Caco-2 (cell line): ENCODE measurements at regions not wholly inside any gene's neighbourhood (a gene's known extent, or its start where the extent isn't known, plus 50 kb on each side); places are given as distances from the start of the nearest gene placed in this dataset.

Source experiments
- BruUV-seq: library from RNA; stranded (reverse); fragments of 400-500 nt; replicated peaks from 2 replicates; lab custom pipeline; 2021; lab: Mats Ljungman, UMichigan
- CTCF ChIA-PET: fragments of 300-600 bp; sonication (Branson Sonifier 250); formaldehyde crosslinking; loops from one replicate; lab custom pipeline; 2022; ENCODE audit warnings: antibody characterized with exemption; lab: Charles Lee
- POLR2A ChIA-PET: fragments of 300-600 bp; sonication (Branson Sonifier 250); formaldehyde crosslinking; loops from one replicate; lab custom pipeline; 2022; ENCODE audit warnings: antibody characterized with exemption; lab: Charles Lee
- DNase-seq, 2 experiments: peaks; one replicate each; pipeline versions ENCODE4 v3.0.0 to v3.0.0-alpha.2; 2020 to 2022
- H3K27me3 ChIP-seq: replicated peaks from 2 replicates; pipeline ENCODE4 v1.6.0; 2011; ENCODE audit warnings: low read length; ENCODE audit not compliant: control insufficient read depth, insufficient read depth
- H3K36me3 ChIP-seq: 2 replicates; pipeline ENCODE4 v1.5.1; 2011; ENCODE audit warnings: low read length; ENCODE audit not compliant: control insufficient read depth, insufficient read depth
- H3K4me1 ChIP-seq: fragments of 250-450 bp; sonication (Bioruptor Pico); 2 replicates; pipeline ENCODE4 v1.5.1; 2020; ENCODE audit warnings: mild to moderate bottlenecking
- H3K4me3 ChIP-seq: 2 replicates; pipeline ENCODE4 v1.5.1; 2011; ENCODE audit warnings: low read depth, mild to moderate bottlenecking, control low read depth, low read length
- H3K9me3 ChIP-seq: fragments of 250-450 bp; sonication (Bioruptor Pico); 2 replicates; pipeline ENCODE4 v1.5.1; 2020; ENCODE audit warnings: mild to moderate bottlenecking, moderate library complexity
- H3K27ac Mint-ChIP-seq: one replicate; pipeline ENCODE4 v1.8.0; 2022; ENCODE audit warnings: mixed read lengths; ENCODE audit not compliant: unreplicated experiment
- H3K27me3 Mint-ChIP-seq: one replicate; pipeline ENCODE4 v1.8.0; 2022; ENCODE audit warnings: mixed read lengths; ENCODE audit not compliant: insufficient read depth, unreplicated experiment
- H3K36me3 Mint-ChIP-seq: one replicate; pipeline ENCODE4 v1.8.0; 2022; ENCODE audit warnings: mild to moderate bottlenecking, mixed read lengths; ENCODE audit not compliant: insufficient read depth, unreplicated experiment
- H3K4me1 Mint-ChIP-seq: one replicate; pipeline ENCODE4 v1.8.0; 2022; ENCODE audit warnings: low read depth, mixed read lengths; ENCODE audit not compliant: unreplicated experiment
- H3K4me3 Mint-ChIP-seq: one replicate; pipeline ENCODE4 v1.8.0; 2022; ENCODE audit warnings: mild to moderate bottlenecking, moderate library complexity, mixed read lengths; ENCODE audit not compliant: unreplicated experiment
- H3K9me3 Mint-ChIP-seq: one replicate; pipeline ENCODE4 v1.8.0; 2022; ENCODE audit warnings: mixed read lengths; ENCODE audit not compliant: unreplicated experiment
- intact Hi-C: fragments of 100-400 bp; cut with micrococcal nuclease; formaldehyde crosslinking; loops from one replicate; pipeline ENCODE4 v1.10.0; 2022; ENCODE audit not compliant: unreplicated experiment
- TF ChIP-seq, protein P1 (sequence below), 2 experiments: fragments of 200-600 bp in 1 of 2; IDR thresholded peaks; 1 replicate in 1 of 2; 2 replicates in 1 of 2; pipeline versions ENCODE4 v1.5.1 to v1.8.0; 2011 to 2022; ENCODE audit warnings: antibody characterized with exemption in 1 of 2, control low read depth in 1 of 2, inconsistent platforms in 1 of 2, low read depth in 1 of 2, low read length in 1 of 2, mild to moderate bottlenecking in 1 of 2, moderate library complexity in 1 of 2; ENCODE audit not compliant: insufficient read depth in 1 of 2, severe bottlenecking in 1 of 2, unreplicated experiment in 1 of 2

DNA sequence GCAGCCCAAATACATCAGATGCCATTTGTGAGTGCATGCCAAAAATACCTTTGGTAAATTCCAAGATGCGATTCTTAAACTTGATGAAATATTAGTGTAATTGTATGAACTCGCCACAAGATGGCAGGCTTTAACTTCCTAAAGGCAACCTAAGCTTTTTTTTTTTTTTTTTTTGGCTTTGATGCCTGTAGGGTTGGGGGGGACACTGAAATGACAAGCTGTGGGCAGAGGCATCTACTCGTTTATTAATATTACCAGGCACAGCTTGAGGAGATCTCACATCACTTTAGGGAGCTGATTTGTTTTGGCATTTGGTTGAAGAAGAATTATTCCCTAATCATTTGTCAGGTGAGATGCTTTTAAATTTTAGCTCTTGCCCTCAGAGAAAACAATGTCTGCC, 126.7 kb upstream of the CCDC196 start:
- no TSS peak for BruUV-seq
- ChIA-PET POLR2A (no interaction called here), CTCF (interaction anchor here (0.5 to 3.0 kb wide), 21 partner anchors 9 to 1345 kb away, joined by 3 to 59 read pairs (median 4); partner anchors contain the start of gene GPHN)
- Histone ChIP-seq H3K9me3 (no peaks in the 10 kb centered on the region), H3K4me1 (no peaks in the 10 kb centered on the region), H3K36me3 (no peaks in the 10 kb centered on the region), H3K27me3 (no peaks in the 10 kb centered on the region), H3K4me3 (no peak overlapping the region)
- H3K9me3 Mint-ChIP-seq = peaks cover under 1% of the 10 kb centered on the region
- TF ChIP-seq, protein P1, sequence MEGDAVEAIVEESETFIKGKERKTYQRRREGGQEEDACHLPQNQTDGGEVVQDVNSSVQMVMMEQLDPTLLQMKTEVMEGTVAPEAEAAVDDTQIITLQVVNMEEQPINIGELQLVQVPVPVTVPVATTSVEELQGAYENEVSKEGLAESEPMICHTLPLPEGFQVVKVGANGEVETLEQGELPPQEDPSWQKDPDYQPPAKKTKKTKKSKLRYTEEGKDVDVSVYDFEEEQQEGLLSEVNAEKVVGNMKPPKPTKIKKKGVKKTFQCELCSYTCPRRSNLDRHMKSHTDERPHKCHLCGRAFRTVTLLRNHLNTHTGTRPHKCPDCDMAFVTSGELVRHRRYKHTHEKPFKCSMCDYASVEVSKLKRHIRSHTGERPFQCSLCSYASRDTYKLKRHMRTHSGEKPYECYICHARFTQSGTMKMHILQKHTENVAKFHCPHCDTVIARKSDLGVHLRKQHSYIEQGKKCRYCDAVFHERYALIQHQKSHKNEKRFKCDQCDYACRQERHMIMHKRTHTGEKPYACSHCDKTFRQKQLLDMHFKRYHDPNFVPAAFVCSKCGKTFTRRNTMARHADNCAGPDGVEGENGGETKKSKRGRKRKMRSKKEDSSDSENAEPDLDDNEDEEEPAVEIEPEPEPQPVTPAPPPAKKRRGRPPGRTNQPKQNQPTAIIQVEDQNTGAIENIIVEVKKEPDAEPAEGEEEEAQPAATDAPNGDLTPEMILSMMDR (IDR thresholded peaks at IDR 0.05; ENCODE audit: insufficient read depth in 1 of 2, low read depth in 1 of 2, low read length in 1 of 2, severe bottlenecking in 1 of 2, unreplicated experiment in 1 of 2) = peak; percentile 55 to 72
- H3K4me3 Mint-ChIP-seq = no peak overlapping the region
- intact Hi-C loops = loop anchor here (1.0 to 10.0 kb wide), 4 partner anchors 44 to 385 kb away; partner anchors contain the start of gene GPHN
- H3K27ac Mint-ChIP-seq = no peak overlapping the region
- DNase-seq = peak in 1 of 2 experiments; percentile 28
- peaks cover 8% of the 10 kb centered on the region for H3K27me3 Mint-ChIP-seq
- peaks cover 7% of the 10 kb centered on the region for H3K4me1 Mint-ChIP-seq
- H3K36me3 Mint-ChIP-seq = no peaks in the 10 kb centered on the region

DNA sequence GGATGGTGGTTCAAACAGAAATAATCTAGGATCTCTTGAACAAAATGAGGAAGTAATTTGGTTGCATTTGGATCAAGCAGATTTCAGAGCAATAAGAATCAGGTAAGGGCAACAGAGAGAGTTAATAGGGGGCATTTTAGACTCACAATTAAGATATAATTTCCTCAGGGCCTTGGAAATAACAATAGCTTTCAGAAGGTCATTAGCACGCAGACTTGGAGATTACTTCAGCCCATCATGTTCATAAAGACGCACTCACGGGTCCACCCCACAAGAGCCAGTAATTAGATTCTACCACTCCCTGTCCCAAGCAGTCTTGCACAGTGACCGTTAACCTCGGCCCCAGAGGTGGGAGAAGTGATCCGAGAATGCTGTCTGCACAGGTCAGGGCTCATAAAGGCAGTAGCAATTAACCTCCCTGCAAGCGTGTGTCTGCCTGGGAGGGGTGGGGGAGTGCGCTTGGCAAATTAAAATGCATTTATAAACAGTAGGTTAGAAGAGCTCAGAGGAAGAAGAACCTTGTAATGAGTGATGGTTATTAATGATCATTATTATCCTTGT, 125.7 kb upstream of the CCDC196 start:
- intact Hi-C loops = no loop called here
- TF ChIP-seq, protein P1 (IDR thresholded peaks at IDR 0.05; ENCODE audit: insufficient read depth in 1 of 2, low read depth in 1 of 2, low read length in 1 of 2, severe bottlenecking in 1 of 2, unreplicated experiment in 1 of 2) = no peak
- Histone ChIP-seq H3K4me1 (no peaks in the 10 kb centered on the region), H3K4me3 (no peak overlapping the region), H3K36me3 (no peaks in the 10 kb centered on the region), H3K27me3 (no peaks in the 10 kb centered on the region), H3K9me3 (no peaks in the 10 kb centered on the region)
- H3K27me3 Mint-ChIP-seq = peaks cover 8% of the 10 kb centered on the region
- no peak overlapping the region for H3K4me3 Mint-ChIP-seq
- BruUV-seq = no TSS peak
- no peak for DNase-seq
- H3K36me3 Mint-ChIP-seq = no peaks in the 10 kb centered on the region
- H3K4me1 Mint-ChIP-seq = peaks cover under 1% of the 10 kb centered on the region
- ChIA-PET CTCF (interaction anchor here (1.3 to 3.0 kb wide), 3 partner anchors 43 to 386 kb away, joined by 11 to 59 read pairs (median 24); no protein-coding TSS in a partner anchor), POLR2A (no interaction called here)
- no peaks in the 10 kb centered on the region for H3K9me3 Mint-ChIP-seq
- no peak overlapping the region for H3K27ac Mint-ChIP-seq

DNA sequence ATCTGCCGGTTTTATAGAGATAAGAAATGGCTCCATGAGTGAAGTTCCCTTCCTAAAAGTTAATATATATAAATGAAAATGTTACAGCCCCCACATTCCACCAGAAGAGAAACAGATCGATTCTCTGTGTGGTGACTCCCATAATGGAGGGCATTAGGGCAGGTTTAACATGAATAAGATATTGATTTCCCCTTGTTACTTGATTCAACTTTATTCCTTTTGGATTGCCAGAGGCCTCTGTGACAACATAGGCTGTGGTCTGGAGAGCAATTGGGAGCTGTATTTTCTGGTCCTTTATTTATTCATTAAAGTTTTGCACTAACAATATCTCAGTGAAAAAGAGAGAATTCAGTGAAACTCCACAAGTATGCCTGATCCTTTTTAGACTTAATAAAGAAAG, 125.2 kb upstream of the CCDC196 start:
- Mint-ChIP-seq H3K27me3 (peaks cover 10% of the 10 kb centered on the region), H3K4me3 (no peak overlapping the region), H3K27ac (no peak overlapping the region), H3K36me3 (no peaks in the 10 kb centered on the region), H3K9me3 (no peaks in the 10 kb centered on the region), H3K4me1 (no peaks in the 10 kb centered on the region)
- TF ChIP-seq, protein P1 (IDR thresholded peaks at IDR 0.05; ENCODE audit: insufficient read depth in 1 of 2, low read depth in 1 of 2, low read length in 1 of 2, severe bottlenecking in 1 of 2, unreplicated experiment in 1 of 2) = no peak
- CTCF ChIA-PET = no interaction called here
- Histone ChIP-seq H3K4me3 (no peak overlapping the region), H3K36me3 (no peaks in the 10 kb centered on the region), H3K9me3 (no peaks in the 10 kb centered on the region), H3K27me3 (no peaks in the 10 kb centered on the region), H3K4me1 (no peaks in the 10 kb centered on the region)
- POLR2A ChIA-PET = no interaction called here
- BruUV-seq = no TSS peak
- DNase-seq = no peak
- intact Hi-C loops = no loop called here
